Tibial artery (tissue), 4 donors: ENCODE measurements at regions not wholly inside any gene's neighbourhood (a gene's known extent, or its start where the extent isn't known, plus 50 kb on each side); places are given as distances from the start of the nearest gene placed in this dataset.

ENCODE experiments used
- DNase-seq, 2 donors: peaks; one replicate each; pipeline ENCODE4 v3.0.0-alpha.2; 2019
- H3K27ac ChIP-seq, 2 donors: fragments of 200-600 bp; sonication (generic) in 1 of 2; 1 replicate in 1 of 2; 2 replicates in 1 of 2; pipeline ENCODE4 v1.5.1; 2018 to 2019; ENCODE audit warnings: mild to moderate bottlenecking in 1 of 2
- H3K27me3 ChIP-seq, 2 donors: fragments of 200-600 bp; sonication (generic) in 1 of 2; one replicate each; pipeline versions ENCODE4 v1.5.1 to v1.6.0; 2016 to 2019
- H3K36me3 ChIP-seq, 3 donors: fragments of 200-600 bp; sonication (generic) in 2 of 3; one replicate each; pipeline ENCODE4 v1.5.1; 2016 to 2019; ENCODE audit warnings: mild to moderate bottlenecking in 2 of 3
- H3K4me1 ChIP-seq, 4 donors: fragments of 200-600 bp; sonication (generic) in 2 of 4; 1 replicate in 3 of 4; 2 replicates in 1 of 4; pipeline ENCODE4 v1.5.1; 2016 to 2019
- H3K4me3 ChIP-seq, 2 donors: fragments of 200-600 bp; sonication (generic) in 1 of 2; 1 replicate in 1 of 2; 2 replicates in 1 of 2; pipeline ENCODE4 v1.5.1; 2018 to 2019; ENCODE audit warnings: mild to moderate bottlenecking in 2 of 2
- H3K9me3 ChIP-seq, 3 donors: fragments of 200-600 bp; sonication (generic) in 1 of 3; one replicate each; pipeline ENCODE4 v1.5.1; 2016 to 2019
- intact Hi-C: fragments of 100-400 bp; cut with DNase I; formaldehyde crosslinking; loops from one replicate; pipeline ENCODE4 v1.15.0; 2023; ENCODE audit warnings: low total_unique reads
- TF ChIP-seq, protein P1 (sequence below), 2 experiments: fragments of 200-600 bp in 1 of 2; fragments of 450-650 bp in 1 of 2; IDR thresholded peaks; one replicate each; pipeline ENCODE4 v1.5.1; 2017 to 2019; ENCODE audit warnings: antibody characterized with exemption in 2 of 2, mild to moderate bottlenecking in 1 of 2, moderate library complexity in 1 of 2

DNA sequence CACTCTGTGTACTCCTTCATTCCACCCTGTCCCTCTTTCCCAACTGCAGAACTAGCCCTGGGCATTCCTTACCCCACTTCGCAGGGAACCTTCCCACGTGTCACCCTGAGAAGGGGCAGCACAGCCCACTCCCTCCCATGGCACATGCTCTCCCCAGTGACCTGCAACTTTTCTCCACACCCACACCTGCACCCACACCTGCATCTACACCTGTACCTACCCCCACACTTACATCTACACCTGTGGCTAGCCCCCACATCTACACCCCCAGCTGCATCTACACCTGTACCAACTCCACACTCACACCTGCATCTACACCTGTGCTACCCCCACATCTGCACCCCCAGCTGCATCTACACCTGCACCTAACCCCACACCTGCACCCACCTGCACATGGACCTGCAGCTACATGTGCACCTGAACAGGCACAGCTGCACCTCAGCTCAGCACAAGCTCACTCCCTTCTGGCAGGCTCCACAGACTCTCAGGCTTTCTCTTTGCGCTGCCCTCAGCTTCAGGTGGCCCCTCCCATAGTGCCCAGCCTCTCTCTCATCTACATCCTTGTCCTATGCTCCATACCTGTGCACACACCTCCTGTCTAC is 234.1 kb downstream of the TUBA3C start:
- no peak for DNase-seq
- H3K9me3 ChIP-seq: no peaks in the 10 kb centered on the region
- TF ChIP-seq, protein P1, sequence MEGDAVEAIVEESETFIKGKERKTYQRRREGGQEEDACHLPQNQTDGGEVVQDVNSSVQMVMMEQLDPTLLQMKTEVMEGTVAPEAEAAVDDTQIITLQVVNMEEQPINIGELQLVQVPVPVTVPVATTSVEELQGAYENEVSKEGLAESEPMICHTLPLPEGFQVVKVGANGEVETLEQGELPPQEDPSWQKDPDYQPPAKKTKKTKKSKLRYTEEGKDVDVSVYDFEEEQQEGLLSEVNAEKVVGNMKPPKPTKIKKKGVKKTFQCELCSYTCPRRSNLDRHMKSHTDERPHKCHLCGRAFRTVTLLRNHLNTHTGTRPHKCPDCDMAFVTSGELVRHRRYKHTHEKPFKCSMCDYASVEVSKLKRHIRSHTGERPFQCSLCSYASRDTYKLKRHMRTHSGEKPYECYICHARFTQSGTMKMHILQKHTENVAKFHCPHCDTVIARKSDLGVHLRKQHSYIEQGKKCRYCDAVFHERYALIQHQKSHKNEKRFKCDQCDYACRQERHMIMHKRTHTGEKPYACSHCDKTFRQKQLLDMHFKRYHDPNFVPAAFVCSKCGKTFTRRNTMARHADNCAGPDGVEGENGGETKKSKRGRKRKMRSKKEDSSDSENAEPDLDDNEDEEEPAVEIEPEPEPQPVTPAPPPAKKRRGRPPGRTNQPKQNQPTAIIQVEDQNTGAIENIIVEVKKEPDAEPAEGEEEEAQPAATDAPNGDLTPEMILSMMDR (IDR thresholded peaks at IDR 0.05): no peak
- H3K27ac ChIP-seq: no peak overlapping the region
- peaks cover 0 to 13% of the 10 kb centered on the region in 2 donors for H3K27me3 ChIP-seq
- H3K4me1 ChIP-seq: no peaks in the 10 kb centered on the region
- intact Hi-C loops: no loop called here
- no peak overlapping the region for H3K4me3 ChIP-seq
- H3K36me3 ChIP-seq: no peaks in the 10 kb centered on the region

DNA sequence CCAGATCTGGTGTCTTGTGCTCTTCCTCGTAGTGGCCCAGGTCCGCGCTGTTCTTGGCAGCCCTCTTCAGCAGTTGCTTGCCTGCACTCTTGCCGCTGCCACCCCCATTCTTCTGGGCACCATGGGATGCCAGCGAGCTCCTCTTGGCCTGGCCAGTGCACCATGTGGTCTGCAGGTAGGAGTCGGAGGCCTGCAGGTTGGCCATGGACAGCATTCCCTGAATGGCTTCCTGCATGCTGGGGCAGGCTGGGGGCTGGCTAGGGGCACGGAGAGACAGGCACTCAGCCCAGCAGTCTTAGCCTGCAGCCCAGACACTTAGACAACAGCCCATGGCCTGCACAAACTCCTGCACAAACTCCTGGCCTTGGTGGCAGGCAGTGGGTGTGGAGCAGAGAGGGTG is 234.9 kb downstream of the TUBA3C start:
- no peaks in the 10 kb centered on the region for H3K36me3 ChIP-seq
- no peaks in the 10 kb centered on the region for H3K4me1 ChIP-seq
- H3K27ac ChIP-seq: no peak overlapping the region
- H3K4me3 ChIP-seq: no peak overlapping the region
- no peaks in the 10 kb centered on the region for H3K9me3 ChIP-seq
- DNase-seq: no peak
- H3K27me3 ChIP-seq: peaks cover 0 to 13% of the 10 kb centered on the region in 2 donors
- TF ChIP-seq, protein P1 (IDR thresholded peaks at IDR 0.05): no peak
- intact Hi-C loops: no loop called here

DNA sequence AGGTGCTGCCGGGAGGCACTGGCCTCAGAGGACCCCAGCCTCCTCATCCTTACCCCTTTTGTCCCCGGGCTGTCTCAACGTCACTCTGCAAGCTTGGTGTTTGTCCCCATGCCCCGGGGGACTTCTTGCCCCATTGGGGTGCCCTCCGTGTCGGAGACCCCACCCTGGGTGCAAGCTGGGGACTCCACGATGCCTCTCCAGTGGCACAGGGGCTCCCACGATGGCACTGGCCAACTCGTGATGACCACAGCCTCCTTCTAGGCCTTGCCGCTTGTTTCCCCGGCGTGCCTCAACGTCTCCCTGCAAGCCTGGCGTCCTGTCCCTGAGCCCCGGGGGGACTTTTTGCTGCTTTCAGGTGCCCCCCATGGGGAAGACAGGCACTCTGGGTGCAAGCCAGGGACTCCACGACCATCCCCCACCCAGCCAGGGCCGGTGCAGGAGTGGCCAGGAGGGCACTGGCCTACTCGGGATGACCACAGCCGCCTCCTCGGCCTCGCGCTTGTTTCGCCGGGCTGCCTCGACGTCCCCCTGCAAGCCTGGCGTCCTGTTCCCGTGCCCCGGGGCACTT is 237.0 kb downstream of the TUBA3C start:
- TF ChIP-seq, protein P1 (IDR thresholded peaks at IDR 0.05): no peak
- peak in 1 of 2 donors; percentile 61 for DNase-seq
- Histone ChIP-seq H3K27ac (no peak overlapping the region), H3K27me3 (peaks cover 0 to 13% of the 10 kb centered on the region in 2 donors), H3K4me3 (no peak overlapping the region), H3K9me3 (no peaks in the 10 kb centered on the region), H3K4me1 (no peaks in the 10 kb centered on the region), H3K36me3 (no peaks in the 10 kb centered on the region)
- intact Hi-C loops: no loop called here

DNA sequence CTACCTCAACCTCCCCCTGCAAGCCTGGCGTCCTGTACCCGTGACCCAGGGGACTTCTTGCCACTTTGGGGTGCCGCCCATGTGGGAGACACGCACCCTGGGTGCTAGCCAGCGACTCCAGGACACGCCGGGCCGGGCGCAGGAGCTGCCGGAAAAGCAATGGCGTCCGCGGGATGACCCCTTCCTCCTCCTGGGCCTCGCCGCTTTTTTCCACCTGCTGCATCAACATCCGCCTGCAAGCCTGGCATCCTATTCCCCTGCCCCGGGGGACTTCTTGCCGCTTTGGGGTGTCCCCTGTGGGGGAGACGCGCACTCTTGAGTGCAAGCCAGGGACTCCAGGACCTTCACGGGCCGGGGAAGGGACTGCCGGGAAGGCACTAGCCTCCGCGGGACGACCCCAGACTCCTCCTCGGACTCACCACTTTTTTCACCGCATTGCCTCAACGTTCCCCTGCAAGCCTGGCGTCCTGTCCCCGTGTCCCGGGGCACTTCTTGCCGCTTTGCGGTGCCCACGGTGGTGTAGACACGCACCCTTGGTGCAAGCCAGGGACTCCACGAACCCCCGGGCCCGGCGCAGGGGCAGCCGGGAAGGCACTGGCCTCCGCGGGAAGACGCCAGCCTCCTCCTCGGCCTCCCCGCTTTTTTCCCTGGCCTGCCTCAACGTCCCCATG is 237.8 kb downstream of the TUBA3C start:
- intact Hi-C loops: no loop called here
- H3K27me3 ChIP-seq: peaks cover 0 to 13% of the 10 kb centered on the region in 2 donors
- peak in 1 of 2 donors; percentile 51 for DNase-seq
- H3K4me1 ChIP-seq: no peaks in the 10 kb centered on the region
- H3K27ac ChIP-seq: no peak overlapping the region
- no peaks in the 10 kb centered on the region for H3K36me3 ChIP-seq
- H3K9me3 ChIP-seq: no peaks in the 10 kb centered on the region
- TF ChIP-seq, protein P1 (IDR thresholded peaks at IDR 0.05): no peak
- H3K4me3 ChIP-seq: no peak overlapping the region

DNA sequence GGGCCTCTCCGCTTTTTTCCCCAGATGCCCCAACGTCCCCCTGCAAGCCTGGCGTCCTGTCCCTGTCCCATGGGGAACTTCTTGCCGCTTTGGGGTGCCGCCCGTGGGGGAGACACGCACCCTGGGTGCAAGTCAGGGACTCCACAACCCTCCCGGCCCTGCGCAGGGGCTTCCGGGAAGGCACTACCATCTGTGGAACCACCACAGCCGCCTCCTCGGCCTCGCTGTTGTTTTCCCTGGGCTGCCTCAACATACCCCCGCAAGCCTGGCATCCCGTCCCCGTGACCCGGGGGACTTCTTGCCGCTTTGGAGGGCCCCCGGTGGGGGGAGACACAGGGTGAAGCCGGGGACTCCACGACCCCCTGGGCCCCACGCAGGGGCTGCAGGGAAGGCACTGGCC is 238.4 kb downstream of the TUBA3C start:
- TF ChIP-seq, protein P1 (IDR thresholded peaks at IDR 0.05): no peak
- Histone ChIP-seq H3K9me3 (no peaks in the 10 kb centered on the region), H3K4me3 (no peak overlapping the region), H3K36me3 (no peaks in the 10 kb centered on the region), H3K27me3 (peaks cover 0 to 13% of the 10 kb centered on the region in 2 donors), H3K4me1 (no peaks in the 10 kb centered on the region), H3K27ac (no peak overlapping the region)
- DNase-seq: no peak
- intact Hi-C loops: no loop called here
